CD14-positive monocyte (primary cell): ENCODE measurements at regions not wholly inside any gene's neighbourhood (a gene's known extent, or its start where the extent isn't known, plus 50 kb on each side); places are given as distances from the start of the nearest gene placed in this dataset.

ENCODE experiments used
- DNase-seq, 3 donors: peaks; one replicate each; pipeline ENCODE4 v3.0.0-alpha.2; 2011 to 2022
- H2AFZ ChIP-seq: 2 replicates; pipeline ENCODE4 v1.6.0; 2012; ENCODE audit warnings: mild to moderate bottlenecking, low read depth, low read length, inconsistent platforms; ENCODE audit not compliant: insufficient read depth, poor library complexity, severe bottlenecking
- H3K27ac ChIP-seq, 2 donors: 1 replicate in 1 of 2; 2 replicates in 1 of 2; pipeline ENCODE4 v1.5.1; 2012 to 2013; ENCODE audit warnings: low read length in 2 of 2, control low read depth in 1 of 2, inconsistent platforms in 1 of 2, low read depth in 1 of 2, mild to moderate bottlenecking in 1 of 2
- H3K27me3 ChIP-seq, 2 donors: one replicate each; pipeline versions ENCODE4 v1.6.0 to v1.6.1; 2011 to 2013; ENCODE audit warnings: low read length in 2 of 2; ENCODE audit not compliant: control insufficient read depth in 2 of 2, insufficient read depth in 2 of 2
- H3K36me3 ChIP-seq, 2 donors: replicated peaks in 1 of 2; 1 replicate in 1 of 2; 2 replicates in 1 of 2; pipeline versions ENCODE4 v1.5.1 to v1.6.1; 2012 to 2013; ENCODE audit warnings: low read length in 2 of 2, control low read depth in 1 of 2, inconsistent platforms in 1 of 2, mild to moderate bottlenecking in 1 of 2; ENCODE audit not compliant: insufficient read depth in 2 of 2, control insufficient read depth in 1 of 2
- H3K4me1 ChIP-seq, 2 donors: 1 replicate in 1 of 2; 2 replicates in 1 of 2; pipeline versions ENCODE4 v1.5.1 to v1.6.1; 2012 to 2013; ENCODE audit warnings: low read length in 2 of 2, control low read depth in 1 of 2, inconsistent platforms in 1 of 2, mild to moderate bottlenecking in 1 of 2, moderate library complexity in 1 of 2; ENCODE audit not compliant: insufficient read depth in 2 of 2, control insufficient read depth in 1 of 2
- H3K4me2 ChIP-seq: replicated peaks from 2 replicates; pipeline ENCODE3; 2012; ENCODE audit warnings: low read length, moderate library complexity, mild to moderate bottlenecking; ENCODE audit not compliant: poor library complexity, severe bottlenecking; ENCODE audit errors: extremely low read depth
- H3K4me3 ChIP-seq, 3 experiments: fragments of 200-600 bp in 1 of 3; sonication (generic) in 1 of 3; replicated peaks in 1 of 3; 1 replicate in 2 of 3; 2 replicates in 1 of 3; pipeline ENCODE4 v1.5.1; 2011 to 2013; ENCODE audit warnings: low read length in 3 of 3, mild to moderate bottlenecking in 3 of 3, control low read depth in 2 of 3, low read depth in 2 of 3, inconsistent platforms in 1 of 3, moderate library complexity in 1 of 3
- H3K79me2 ChIP-seq: 2 replicates; pipeline ENCODE4 v1.6.0; 2012; ENCODE audit warnings: mild to moderate bottlenecking, control low read depth, inconsistent platforms, low read length, moderate library complexity; ENCODE audit not compliant: insufficient read depth
- H3K9ac ChIP-seq: 2 replicates; pipeline ENCODE4 v1.6.0; 2017; ENCODE audit warnings: low read length, mild to moderate bottlenecking; ENCODE audit not compliant: insufficient read depth, poor library complexity, severe bottlenecking
- H3K9me3 ChIP-seq, 2 donors: replicated peaks in 1 of 2; 1 replicate in 1 of 2; 2 replicates in 1 of 2; pipeline versions ENCODE4 v1.5.1 to v1.6.1; 2012 to 2013; ENCODE audit warnings: low read length in 2 of 2, control low read depth in 1 of 2; ENCODE audit not compliant: control insufficient read depth in 1 of 2, insufficient read depth in 1 of 2
- H4K20me1 ChIP-seq: 2 replicates; pipeline ENCODE4 v1.6.0; 2012; ENCODE audit warnings: mild to moderate bottlenecking, low read length, control low read depth, moderate library complexity; ENCODE audit not compliant: insufficient read depth
- H3K27ac Mint-ChIP-seq, 7 donors: one replicate each; pipeline ENCODE4 v1.8.0; 2020; ENCODE audit warnings: mild to moderate bottlenecking in 7 of 7, mixed read lengths in 7 of 7, moderate library complexity in 6 of 7, inconsistent platforms in 2 of 7
- H3K27me3 Mint-ChIP-seq, 3 donors: one replicate each; pipeline ENCODE4 v1.8.0; 2021 to 2022; ENCODE audit warnings: low read depth in 3 of 3, mild to moderate bottlenecking in 3 of 3, mixed read lengths in 3 of 3, moderate library complexity in 3 of 3, inconsistent platforms in 1 of 3
- H3K36me3 Mint-ChIP-seq, 2 donors: one replicate each; pipeline ENCODE4 v1.8.0; 2020; ENCODE audit warnings: mixed read lengths in 2 of 2, inconsistent platforms in 1 of 2, mild to moderate bottlenecking in 1 of 2
- H3K4me1 Mint-ChIP-seq: one replicate; pipeline ENCODE4 v1.8.0; 2020; ENCODE audit warnings: mild to moderate bottlenecking, mixed read lengths
- H3K4me3 Mint-ChIP-seq, 2 donors: one replicate each; pipeline ENCODE4 v1.8.0; 2020; ENCODE audit warnings: mild to moderate bottlenecking in 2 of 2, mixed read lengths in 2 of 2, moderate library complexity in 1 of 2
- H3K9me3 Mint-ChIP-seq, 7 donors: one replicate each; pipeline ENCODE4 v1.8.0; 2020 to 2022; ENCODE audit warnings: mixed read lengths in 7 of 7, mild to moderate bottlenecking in 6 of 7, moderate library complexity in 6 of 7, inconsistent platforms in 2 of 7
- WGBS: methylation state at CpG from one replicate; pipeline ENCODE4 v1.1.5; 2013; ENCODE audit warnings: missing lambda C conversion rate; ENCODE audit not compliant: insufficient coverage; 5-methylcytosine and 5-hydroxymethylcytosine counted together
- intact Hi-C, 2 donors: fragments of 100-400 bp; cut with micrococcal nuclease; formaldehyde crosslinking; loops; one replicate each; pipeline versions ENCODE4 v1.15.0 to v1.15.1; 2023
- TF ChIP-seq, protein P1 (sequence below): fragments of 200-600 bp; IDR thresholded peaks from one replicate; pipeline ENCODE4 v1.8.0; 2022; ENCODE audit warnings: antibody characterized with exemption, mild to moderate bottlenecking

- H3K4me3 ChIP-seq = no peak overlapping the region
- Mint-ChIP-seq H3K27me3 (peaks cover 3 to 19% (median 7%) of the 10 kb centered on the region in 3 donors), H3K27ac (no peak overlapping the region), H3K9me3 (peaks cover 0 to 5% (median 0%) of the 10 kb centered on the region in 7 donors), H3K36me3 (no peaks in the 10 kb centered on the region), H3K4me3 (no peak overlapping the region), H3K4me1 (peaks cover 23% of the 10 kb centered on the region)
- intact Hi-C loops = no loop called here
- H3K4me2 ChIP-seq = no peak overlapping the region
- no peak for DNase-seq
- no peaks in the 10 kb centered on the region for H3K79me2 ChIP-seq
- H3K36me3 ChIP-seq = no peaks in the 10 kb centered on the region
- H3K27me3 ChIP-seq = peaks cover 0 to 4% of the 10 kb centered on the region in 2 donors
- H3K9me3 ChIP-seq = no peaks in the 10 kb centered on the region
- peaks cover 0 to 7% of the 10 kb centered on the region in 2 donors for H3K4me1 ChIP-seq
- H4K20me1 ChIP-seq = no peaks in the 10 kb centered on the region
- TF ChIP-seq, protein P1, sequence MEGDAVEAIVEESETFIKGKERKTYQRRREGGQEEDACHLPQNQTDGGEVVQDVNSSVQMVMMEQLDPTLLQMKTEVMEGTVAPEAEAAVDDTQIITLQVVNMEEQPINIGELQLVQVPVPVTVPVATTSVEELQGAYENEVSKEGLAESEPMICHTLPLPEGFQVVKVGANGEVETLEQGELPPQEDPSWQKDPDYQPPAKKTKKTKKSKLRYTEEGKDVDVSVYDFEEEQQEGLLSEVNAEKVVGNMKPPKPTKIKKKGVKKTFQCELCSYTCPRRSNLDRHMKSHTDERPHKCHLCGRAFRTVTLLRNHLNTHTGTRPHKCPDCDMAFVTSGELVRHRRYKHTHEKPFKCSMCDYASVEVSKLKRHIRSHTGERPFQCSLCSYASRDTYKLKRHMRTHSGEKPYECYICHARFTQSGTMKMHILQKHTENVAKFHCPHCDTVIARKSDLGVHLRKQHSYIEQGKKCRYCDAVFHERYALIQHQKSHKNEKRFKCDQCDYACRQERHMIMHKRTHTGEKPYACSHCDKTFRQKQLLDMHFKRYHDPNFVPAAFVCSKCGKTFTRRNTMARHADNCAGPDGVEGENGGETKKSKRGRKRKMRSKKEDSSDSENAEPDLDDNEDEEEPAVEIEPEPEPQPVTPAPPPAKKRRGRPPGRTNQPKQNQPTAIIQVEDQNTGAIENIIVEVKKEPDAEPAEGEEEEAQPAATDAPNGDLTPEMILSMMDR = no peak
- no peak overlapping the region for H3K9ac ChIP-seq
- WGBS = 100% methylated on average over 1 of the region's 7 CpGs
- no peak overlapping the region for H2AFZ ChIP-seq
- no peak overlapping the region for H3K27ac ChIP-seq
Measured at GRCh38 chr12:127282786-127283565, 984.0 kb upstream of the TMEM132C start.

- intact Hi-C loops = no loop called here
- DNase-seq = peak in 1 of 3 donors; percentile 43
- no peak overlapping the region for H3K4me3 ChIP-seq
- Mint-ChIP-seq H3K9me3 (peaks cover 0 to 5% (median 0%) of the 10 kb centered on the region in 7 donors), H3K4me1 (peaks cover 23% of the 10 kb centered on the region), H3K4me3 (peak overlapping the region in 1 of 2 donors; percentile 12), H3K27ac (peak overlapping the region in 4 of 7 donors; percentile 7 to 80 (median 45)), H3K36me3 (no peaks in the 10 kb centered on the region), H3K27me3 (peaks cover 3 to 13% (median 7%) of the 10 kb centered on the region in 3 donors)
- no peaks in the 10 kb centered on the region for H3K79me2 ChIP-seq
- H3K9ac ChIP-seq = no peak overlapping the region
- no peak overlapping the region for H2AFZ ChIP-seq
- no peaks in the 10 kb centered on the region for H3K9me3 ChIP-seq
- peaks cover 0 to 7% of the 10 kb centered on the region in 2 donors for H3K4me1 ChIP-seq
- no peak overlapping the region for H3K4me2 ChIP-seq
- TF ChIP-seq, protein P1 = no peak
- H3K27me3 ChIP-seq = no peaks in the 10 kb centered on the region
- no peak overlapping the region for H3K27ac ChIP-seq
- H4K20me1 ChIP-seq = no peaks in the 10 kb centered on the region
- WGBS = 92% methylated on average over 2 of the region's 6 CpGs
- H3K36me3 ChIP-seq = no peaks in the 10 kb centered on the region
Measured at GRCh38 chr12:127284021-127284420, 982.9 kb upstream of the TMEM132C start.
